Endothelial cell of umbilical vein (primary cell): ENCODE measurements at regions not wholly inside any gene's neighbourhood (a gene's known extent, or its start where the extent isn't known, plus 50 kb on each side); places are given as distances from the start of the nearest gene placed in this dataset.

Experiments
- CTCF ChIP-seq, 2 donors: IDR thresholded peaks; 1 replicate in 1 of 2; 2 replicates in 1 of 2; pipeline ENCODE4 v1.5.1; 2011; ENCODE audit warnings: low read length in 2 of 2, mild to moderate bottlenecking in 2 of 2, moderate library complexity in 2 of 2, control low read depth in 1 of 2, inconsistent platforms in 1 of 2, low read depth in 1 of 2; ENCODE audit not compliant: insufficient read depth in 1 of 2; ENCODE audit errors: extremely low read depth in 1 of 2
- EZH2 ChIP-seq: IDR thresholded peaks from 2 replicates; pipeline ENCODE4 v1.6.1; 2012; ENCODE audit warnings: borderline replicate concordance, low read depth, mild to moderate bottlenecking, moderate library complexity, low read length, inconsistent platforms; ENCODE audit not compliant: severe bottlenecking
- GATA2 ChIP-seq: IDR thresholded peaks from 2 replicates; pipeline ENCODE4 v1.7.0; 2011; ENCODE audit warnings: low read depth, mild to moderate bottlenecking, moderate library complexity, mixed read lengths, low read length; ENCODE audit not compliant: insufficient read length, insufficient read depth
- JUN ChIP-seq: IDR thresholded peaks from 2 replicates; pipeline ENCODE4 v1.6.1; 2011; ENCODE audit warnings: borderline replicate concordance, low read depth; ENCODE audit not compliant: insufficient read length, insufficient read depth
- MAX ChIP-seq: IDR thresholded peaks from 2 replicates; pipeline ENCODE4 v1.6.1; 2011; ENCODE audit not compliant: insufficient read depth, insufficient read length
- MYC ChIP-seq: IDR thresholded peaks from one replicate; pipeline ENCODE4 v1.6.1; 2011; ENCODE audit warnings: mild to moderate bottlenecking, low read depth, low read length
- POLR2A ChIP-seq: IDR thresholded peaks from 2 replicates; pipeline ENCODE4 v1.6.1; 2012; ENCODE audit warnings: low read depth, mild to moderate bottlenecking, control low read depth, low read length
- POLR2AphosphoS5 ChIP-seq: IDR thresholded peaks from 2 replicates; pipeline ENCODE4 v1.6.1; 2012; ENCODE audit warnings: low read depth, mild to moderate bottlenecking, control low read depth, low read length, moderate library complexity; ENCODE audit not compliant: insufficient read depth

GRCh38 chr5:68818057-68818695, 275.6 kb upstream of the SLC30A5 start:
- TF ChIP-seq EZH2 = no peak
- no peak for TF ChIP-seq CTCF (IDR thresholded peaks at IDR 0.05; ENCODE audit: extremely low read depth in 1 of 2, insufficient read depth in 1 of 2, low read depth in 1 of 2, low read length in 2 of 2)
- no peak for TF ChIP-seq JUN
- TF ChIP-seq POLR2A = no peak
- TF ChIP-seq POLR2AphosphoS5 = no peak
- TF ChIP-seq MYC = no peak
- TF ChIP-seq MAX = no peak
- TF ChIP-seq GATA2 = no peak
